MM.1S (cell line): ENCODE measurements at regions not wholly inside any gene's neighbourhood (a gene's known extent, or its start where the extent isn't known, plus 50 kb on each side); places are given as distances from the start of the nearest gene placed in this dataset.

Experiments
- DNase-seq: peaks from one replicate; pipeline ENCODE4 v3.0.0-alpha.2; 2015
- H2AFZ ChIP-seq: fragments of 300-600 bp; sonication (generic); 2 replicates; pipeline ENCODE4 v1.6.0; 2016; ENCODE audit warnings: antibody characterized with exemption, low read length
- H3F3A ChIP-seq: fragments of 300-600 bp; sonication (generic); 2 replicates; pipeline ENCODE4 v1.6.1; 2016; ENCODE audit warnings: mild to moderate bottlenecking, antibody characterized with exemption, low read length, moderate library complexity, mixed read lengths; ENCODE audit not compliant: insufficient read depth
- H3K27ac ChIP-seq: fragments of 300-600 bp; sonication (generic); 2 replicates; pipeline ENCODE4 v1.5.1; 2016; ENCODE audit warnings: mild to moderate bottlenecking, low read length
- H3K27me3 ChIP-seq: fragments of 300-600 bp; sonication (generic); replicated peaks from 2 replicates; pipeline ENCODE4 v1.6.0; 2016; ENCODE audit warnings: low read length; ENCODE audit not compliant: insufficient read depth
- H3K36me3 ChIP-seq: fragments of 300-600 bp; sonication (generic); replicated peaks from 2 replicates; pipeline ENCODE4 v1.6.1; 2016; ENCODE audit warnings: mild to moderate bottlenecking, low read length, mixed read lengths; ENCODE audit not compliant: insufficient read depth
- H3K4me1 ChIP-seq: fragments of 300-600 bp; sonication (generic); 2 replicates; pipeline ENCODE4 v1.6.1; 2016; ENCODE audit warnings: low read length, mixed read lengths
- H3K4me2 ChIP-seq: fragments of 300-600 bp; sonication (generic); 2 replicates; pipeline ENCODE4 v1.6.0; 2016; ENCODE audit warnings: low read depth, low read length
- H3K4me3 ChIP-seq: fragments of 300-600 bp; sonication (generic); 2 replicates; pipeline ENCODE4 v1.5.1; 2016; ENCODE audit warnings: low read length, mixed read lengths
- H3K79me2 ChIP-seq: fragments of 300-600 bp; sonication (generic); 2 replicates; pipeline ENCODE4 v1.6.1; 2016; ENCODE audit warnings: mixed run types, low read length, mixed read lengths
- H3K9ac ChIP-seq: fragments of 300-600 bp; sonication (generic); 2 replicates; pipeline ENCODE4 v1.6.1; 2016; ENCODE audit warnings: low read length, mixed read lengths
- H3K9me2 ChIP-seq: fragments of 300-600 bp; sonication (generic); replicated peaks from 2 replicates; pipeline ENCODE4 v1.6.1; 2016; ENCODE audit warnings: mild to moderate bottlenecking, low read length, mixed read lengths; ENCODE audit not compliant: insufficient read depth
- H3K9me3 ChIP-seq: fragments of 300-600 bp; sonication (generic); replicated peaks from 2 replicates; pipeline ENCODE4 v1.6.1; 2016; ENCODE audit warnings: mild to moderate bottlenecking, low read length, mixed read lengths; ENCODE audit not compliant: insufficient read depth
- H4K20me1 ChIP-seq: fragments of 300-600 bp; sonication (generic); 2 replicates; pipeline ENCODE4 v1.6.1; 2016; ENCODE audit warnings: mild to moderate bottlenecking, low read length, moderate library complexity, mixed read lengths; ENCODE audit not compliant: insufficient read depth
- CTCF ChIP-seq: fragments of 300-600 bp; sonication (generic); IDR thresholded peaks from 2 replicates; pipeline ENCODE4 v1.5.1; 2016; ENCODE audit warnings: antibody characterized with exemption, low read length, mixed read lengths
- EZH2 ChIP-seq: fragments of 300-600 bp; sonication (generic); optimal IDR thresholded peaks from 2 replicates; pipeline ENCODE3; 2017; ENCODE audit warnings: low read depth, mild to moderate bottlenecking, antibody characterized with exemption, low read length, mixed read lengths
- EZH2phosphoT487 ChIP-seq: fragments of 300-600 bp; sonication (generic); IDR thresholded peaks from 2 replicates; pipeline ENCODE4 v1.6.1; 2018; ENCODE audit warnings: antibody characterized with exemption, low read length

- no peaks in the 10 kb centered on the region for H3F3A ChIP-seq
- TF ChIP-seq CTCF (no peak), EZH2phosphoT487 (no peak), EZH2 (no peak)
- H3K4me2 ChIP-seq, result no peak overlapping the region
- H3K4me3 ChIP-seq, result no peak overlapping the region
- no peaks in the 10 kb centered on the region for H3K4me1 ChIP-seq
- H2AFZ ChIP-seq, result no peak overlapping the region
- no peaks in the 10 kb centered on the region for H3K79me2 ChIP-seq
- H3K9me3 ChIP-seq, result no peaks in the 10 kb centered on the region
- no peaks in the 10 kb centered on the region for H3K27me3 ChIP-seq
- H3K9me2 ChIP-seq, result no peaks in the 10 kb centered on the region
- H3K27ac ChIP-seq, result no peak overlapping the region
- H4K20me1 ChIP-seq, result no peaks in the 10 kb centered on the region
- no peaks in the 10 kb centered on the region for H3K36me3 ChIP-seq
- H3K9ac ChIP-seq, result no peak overlapping the region
- DNase-seq, result no peak
These were observed 1920.2 kb upstream of the CDH9 start for GRCh38 chr5:28958581-28958980.

DNA sequence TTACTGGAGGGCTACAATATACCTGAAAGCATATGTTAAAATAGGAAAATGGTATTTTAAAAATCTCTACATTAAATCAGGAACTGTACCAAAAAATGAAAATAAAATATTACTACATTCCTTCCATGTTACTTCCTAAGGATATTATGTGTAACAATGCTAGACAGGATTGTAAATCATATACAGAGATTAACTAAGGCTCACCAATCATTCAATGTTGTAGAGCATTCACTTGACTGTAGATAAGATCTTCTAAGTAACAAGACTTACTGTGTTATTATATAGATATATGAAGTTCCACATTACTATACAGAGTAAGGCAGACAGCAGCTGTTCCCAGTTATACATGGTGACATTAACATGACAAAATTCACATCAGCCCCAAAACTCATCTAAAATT lies 1919.1 kb upstream of the CDH9 start:
- no peaks in the 10 kb centered on the region for H3K4me1 ChIP-seq
- no peaks in the 10 kb centered on the region for H4K20me1 ChIP-seq

DNA sequence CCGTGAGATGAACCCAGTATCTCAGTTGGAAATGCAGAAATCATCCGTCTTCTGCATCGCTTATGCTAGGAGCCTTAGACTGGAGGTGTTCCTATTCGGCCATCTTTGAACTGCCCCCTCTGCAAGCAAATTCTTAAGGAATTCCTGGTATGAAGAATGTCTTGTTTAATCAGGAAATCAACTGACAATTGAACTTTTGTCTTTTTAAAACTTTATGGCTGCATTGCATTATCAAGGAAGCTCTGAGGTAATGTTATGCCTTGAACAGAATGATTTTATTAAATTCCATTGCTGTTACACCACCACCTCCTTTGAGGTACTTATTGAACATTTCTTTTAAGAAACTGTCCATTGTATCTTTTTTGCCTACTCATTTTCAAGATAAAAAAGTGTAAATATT lies 1915.7 kb upstream of the CDH9 start:
- DNase-seq, result no peak
- Histone ChIP-seq H3K27me3 (no peaks in the 10 kb centered on the region), H3K4me3 (no peak overlapping the region), H3K9me3 (no peaks in the 10 kb centered on the region), H3K9me2 (no peaks in the 10 kb centered on the region), H3K79me2 (no peaks in the 10 kb centered on the region), H3K27ac (no peak overlapping the region), H3F3A (no peaks in the 10 kb centered on the region), H3K9ac (no peak overlapping the region), H3K36me3 (no peaks in the 10 kb centered on the region), H3K4me1 (no peaks in the 10 kb centered on the region), H2AFZ (no peak overlapping the region), H3K4me2 (no peak overlapping the region), H4K20me1 (no peaks in the 10 kb centered on the region)
- TF ChIP-seq EZH2phosphoT487 (no peak), CTCF (no peak)

More for the DNA sequence above, 1919.1 kb upstream of the CDH9 start:
- no peak overlapping the region for H2AFZ ChIP-seq
- no peaks in the 10 kb centered on the region for H3K9me2 ChIP-seq
- no peaks in the 10 kb centered on the region for H3F3A ChIP-seq
- no peak for DNase-seq
- no peak overlapping the region for H3K27ac ChIP-seq
- H3K4me3 ChIP-seq, result no peak overlapping the region
- H3K9ac ChIP-seq, result no peak overlapping the region
- no peaks in the 10 kb centered on the region for H3K36me3 ChIP-seq
- no peaks in the 10 kb centered on the region for H3K27me3 ChIP-seq
- H3K79me2 ChIP-seq, result no peaks in the 10 kb centered on the region
- TF ChIP-seq EZH2phosphoT487, result no peak
- no peak for TF ChIP-seq CTCF
- no peak for TF ChIP-seq EZH2
- H3K9me3 ChIP-seq, result no peaks in the 10 kb centered on the region
- no peak overlapping the region for H3K4me2 ChIP-seq
